H9 (cell line): ENCODE measurements at regions not wholly inside any gene's neighbourhood (a gene's known extent, or its start where the extent isn't known, plus 50 kb on each side); places are given as distances from the start of the nearest gene placed in this dataset.

ENCODE experiments used
- DNase-seq: peaks from one replicate; pipeline ENCODE4 v3.0.0-alpha.2; 2017
- H2AFZ ChIP-seq: one replicate; pipeline ENCODE4 v1.6.1; 2013; ENCODE audit warnings: mild to moderate bottlenecking, low read length, control low read depth, moderate library complexity
- H2AK5ac ChIP-seq: 2 replicates; pipeline ENCODE4 v1.6.1; 2013; ENCODE audit warnings: low read length, control low read depth, mixed read lengths; ENCODE audit not compliant: insufficient read length
- H2BK120ac ChIP-seq: one replicate; pipeline ENCODE4 v1.6.1; 2013; ENCODE audit warnings: low read depth, mild to moderate bottlenecking, low read length, control low read depth, inconsistent platforms; ENCODE audit not compliant: poor library complexity, severe bottlenecking
- H2BK12ac ChIP-seq: 2 replicates; pipeline ENCODE4 v1.6.1; 2013; ENCODE audit warnings: low read length, control low read depth, mixed read lengths, low read depth; ENCODE audit not compliant: insufficient read length
- H2BK15ac ChIP-seq: 2 replicates; pipeline ENCODE4 v1.6.1; 2013; ENCODE audit warnings: low read depth, low read length, control low read depth
- H2BK20ac ChIP-seq: one replicate; pipeline ENCODE4 v1.6.1; 2013; ENCODE audit warnings: low read depth, mild to moderate bottlenecking, low read length, control low read depth, inconsistent platforms; ENCODE audit not compliant: poor library complexity, severe bottlenecking
- H2BK5ac ChIP-seq: 2 replicates; pipeline ENCODE4 v1.6.1; 2013; ENCODE audit warnings: low read length, control low read depth, mixed read lengths; ENCODE audit not compliant: insufficient read length
- H3K14ac ChIP-seq: 2 replicates; pipeline ENCODE4 v1.6.1; 2013; ENCODE audit warnings: low read length, control low read depth; ENCODE audit not compliant: insufficient read depth
- H3K18ac ChIP-seq: 2 replicates; pipeline ENCODE4 v1.6.1; 2013; ENCODE audit warnings: low read depth, mild to moderate bottlenecking, mixed read lengths, low read length, control low read depth; ENCODE audit not compliant: insufficient read length
- H3K23ac ChIP-seq: 2 replicates; pipeline ENCODE4 v1.6.1; 2013; ENCODE audit warnings: low read length, control low read depth, mixed read lengths, low read depth; ENCODE audit not compliant: insufficient read length
- H3K23me2 ChIP-seq: 2 replicates; pipeline ENCODE4 v1.6.1; 2013; ENCODE audit warnings: low read depth, mild to moderate bottlenecking, mixed read lengths, low read length, control low read depth; ENCODE audit not compliant: insufficient read length, poor library complexity, severe bottlenecking
- H3K27ac ChIP-seq: 2 replicates; pipeline ENCODE4 v1.5.1; 2013; ENCODE audit warnings: low read length, control low read depth, mixed read lengths, low read depth; ENCODE audit not compliant: insufficient read length
- H3K27me3 ChIP-seq: 2 replicates; pipeline ENCODE4 v1.6.1; 2013; ENCODE audit warnings: low read length, control low read depth, inconsistent platforms; ENCODE audit not compliant: insufficient read depth
- H3K4ac ChIP-seq: 2 replicates; pipeline ENCODE4 v1.6.1; 2013; ENCODE audit warnings: low read depth, mild to moderate bottlenecking, control low read depth, inconsistent platforms, low read length, moderate library complexity
- H3K4me1 ChIP-seq: 2 replicates; pipeline ENCODE4 v1.6.1; 2013; ENCODE audit warnings: low read length, control low read depth, inconsistent platforms; ENCODE audit not compliant: insufficient read depth
- H3K4me2 ChIP-seq: 2 replicates; pipeline ENCODE4 v1.6.1; 2013; ENCODE audit warnings: low read length, control low read depth, mixed read lengths; ENCODE audit not compliant: insufficient read length, insufficient read depth
- H3K56ac ChIP-seq: 2 replicates; pipeline ENCODE4 v1.6.1; 2013; ENCODE audit warnings: low read depth, mild to moderate bottlenecking, mixed read lengths, low read length, control low read depth; ENCODE audit not compliant: insufficient read length
- H3K79me1 ChIP-seq: 2 replicates; pipeline ENCODE4 v1.6.1; 2013; ENCODE audit warnings: low read depth, mild to moderate bottlenecking, moderate library complexity, low read length, control low read depth, inconsistent platforms; ENCODE audit not compliant: insufficient read depth, poor library complexity, severe bottlenecking
- H3K79me2 ChIP-seq: 2 replicates; pipeline ENCODE4 v1.6.1; 2013; ENCODE audit warnings: low read length, control low read depth, inconsistent platforms; ENCODE audit not compliant: insufficient read depth
- H3K9ac ChIP-seq: 2 replicates; pipeline ENCODE4 v1.6.1; 2013; ENCODE audit warnings: low read length, control low read depth, mixed read lengths; ENCODE audit not compliant: insufficient read length; ENCODE audit errors: extremely low read depth
- H3K9me3 ChIP-seq: one replicate; pipeline ENCODE4 v1.6.1; 2013; ENCODE audit warnings: low read depth, low read length, inconsistent platforms; ENCODE audit not compliant: control insufficient read depth
- H3T11ph ChIP-seq: one replicate; pipeline ENCODE4 v1.6.1; 2013; ENCODE audit warnings: mild to moderate bottlenecking, low read length, control low read depth, inconsistent platforms
- H4K20me1 ChIP-seq: one replicate; pipeline ENCODE4 v1.6.1; 2013; ENCODE audit not compliant: control insufficient read depth, insufficient read length, insufficient read depth
- H4K5ac ChIP-seq: 2 replicates; pipeline ENCODE4 v1.6.1; 2013; ENCODE audit warnings: low read depth, mild to moderate bottlenecking, mixed read lengths, low read length, control low read depth; ENCODE audit not compliant: insufficient read length
- H4K8ac ChIP-seq: replicated peaks from 2 replicates; pipeline ENCODE4 v1.6.1; 2013; ENCODE audit warnings: low read length, control low read depth, mixed read lengths, low read depth; ENCODE audit not compliant: insufficient read length
- H4K91ac ChIP-seq: 2 replicates; pipeline ENCODE4 v1.6.1; 2013; ENCODE audit warnings: low read depth, mild to moderate bottlenecking, moderate library complexity, mixed read lengths, low read length, control low read depth; ENCODE audit not compliant: insufficient read length
- H3K27ac Mint-ChIP-seq, 3 experiments: 2 replicates in 2 of 3; 3 replicates in 1 of 3; pipeline ENCODE4 v1.8.0; 2020 to 2021; ENCODE audit warnings: mixed read lengths in 3 of 3, mild to moderate bottlenecking in 1 of 3, moderate library complexity in 1 of 3
- H3K27me3 Mint-ChIP-seq: 2 replicates; pipeline ENCODE4 v1.8.0; 2021; ENCODE audit warnings: low read depth, mild to moderate bottlenecking, moderate library complexity, mixed read lengths
- H3K36me3 Mint-ChIP-seq, 3 experiments: 2 replicates in 2 of 3; 3 replicates in 1 of 3; pipeline ENCODE4 v1.8.0; 2020 to 2021; ENCODE audit warnings: low read depth in 3 of 3, mixed read lengths in 3 of 3; ENCODE audit not compliant: insufficient read depth in 1 of 3
- H3K4me1 Mint-ChIP-seq, 2 experiments: 2 replicates each; pipeline ENCODE4 v1.8.0; 2020; ENCODE audit warnings: mixed read lengths in 2 of 2
- H3K4me3 Mint-ChIP-seq, 2 experiments: 2 replicates in 1 of 2; 3 replicates in 1 of 2; pipeline ENCODE4 v1.8.0; 2020 to 2021; ENCODE audit warnings: mild to moderate bottlenecking in 2 of 2, mixed read lengths in 2 of 2, moderate library complexity in 1 of 2
- H3K9me3 Mint-ChIP-seq, 2 experiments: 2 replicates in 1 of 2; 3 replicates in 1 of 2; pipeline ENCODE4 v1.8.0; 2020; ENCODE audit warnings: mild to moderate bottlenecking in 2 of 2, mixed read lengths in 2 of 2, moderate library complexity in 1 of 2
- WGBS: extraction: QIAGEN DNeasy Blood & Tissue Kit; methylation state at CpG from one replicate; pipeline ENCODE4 v1.1.7; 2013; ENCODE audit warnings: missing lambda C conversion rate, low lambda C conversion rate, mixed read lengths; ENCODE audit not compliant: insufficient read length; ENCODE audit errors: extremely low coverage; 5-methylcytosine and 5-hydroxymethylcytosine counted together
- TF ChIP-seq, protein P1 (sequence below): fragments of 200-600 bp; sonication (generic); conservative IDR thresholded peaks from 3 replicates; pipeline ENCODE4 v1.8.0; 2021; ENCODE audit warnings: antibody characterized with exemption, mild to moderate bottlenecking

DNA sequence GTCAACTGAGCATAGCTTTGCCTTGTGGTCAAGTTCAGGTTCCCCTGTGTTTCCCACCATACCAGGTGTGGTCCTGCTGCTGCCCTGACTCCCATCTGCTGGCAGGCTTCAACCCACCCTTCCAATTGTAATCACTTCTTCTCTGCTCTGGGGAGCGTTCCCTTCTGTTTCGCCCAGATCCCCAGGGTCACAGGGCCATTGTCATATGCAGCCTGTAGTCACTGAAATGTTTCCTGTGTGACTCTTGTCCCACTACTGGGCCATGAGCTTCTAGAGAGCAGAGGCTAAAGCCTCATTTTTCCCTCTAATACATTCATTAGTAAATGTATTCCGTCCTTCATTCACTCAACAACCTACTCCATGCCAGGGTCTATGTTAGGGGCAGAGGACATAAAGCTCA lies 75.0 kb upstream of the LAPTM4A start:
- H3K4me1 ChIP-seq, result no peaks in the 10 kb centered on the region
- Mint-ChIP-seq H3K9me3 (no peaks in the 10 kb centered on the region), H3K36me3 (no peaks in the 10 kb centered on the region), H3K27ac (no peak overlapping the region), H3K4me1 (peaks cover 0 to 4% of the 10 kb centered on the region in 2 experiments; a peak in 1 of 4 replicates), H3K27me3 (no peaks in the 10 kb centered on the region; the same call in none of the 2 replicates), H3K4me3 (no peak overlapping the region)
- H2AFZ ChIP-seq, result no peak overlapping the region
- H3K9ac ChIP-seq, result no peak overlapping the region
- no peak overlapping the region for H2BK20ac ChIP-seq
- no peak overlapping the region for H3K27ac ChIP-seq
- H4K20me1 ChIP-seq, result no peaks in the 10 kb centered on the region
- no peak overlapping the region for H2BK5ac ChIP-seq
- no peak overlapping the region for H4K91ac ChIP-seq
- H2BK15ac ChIP-seq, result no peak overlapping the region
- no peak for DNase-seq
- H3T11ph ChIP-seq, result no peak overlapping the region
- no CpG with 5 or more reads among the region's 3 CpGs for WGBS
- H3K23me2 ChIP-seq, result no peaks in the 10 kb centered on the region
- H3K4me2 ChIP-seq, result no peak overlapping the region
- no peak overlapping the region for H3K14ac ChIP-seq
- H3K4ac ChIP-seq, result no peak overlapping the region
- TF ChIP-seq, protein P1, sequence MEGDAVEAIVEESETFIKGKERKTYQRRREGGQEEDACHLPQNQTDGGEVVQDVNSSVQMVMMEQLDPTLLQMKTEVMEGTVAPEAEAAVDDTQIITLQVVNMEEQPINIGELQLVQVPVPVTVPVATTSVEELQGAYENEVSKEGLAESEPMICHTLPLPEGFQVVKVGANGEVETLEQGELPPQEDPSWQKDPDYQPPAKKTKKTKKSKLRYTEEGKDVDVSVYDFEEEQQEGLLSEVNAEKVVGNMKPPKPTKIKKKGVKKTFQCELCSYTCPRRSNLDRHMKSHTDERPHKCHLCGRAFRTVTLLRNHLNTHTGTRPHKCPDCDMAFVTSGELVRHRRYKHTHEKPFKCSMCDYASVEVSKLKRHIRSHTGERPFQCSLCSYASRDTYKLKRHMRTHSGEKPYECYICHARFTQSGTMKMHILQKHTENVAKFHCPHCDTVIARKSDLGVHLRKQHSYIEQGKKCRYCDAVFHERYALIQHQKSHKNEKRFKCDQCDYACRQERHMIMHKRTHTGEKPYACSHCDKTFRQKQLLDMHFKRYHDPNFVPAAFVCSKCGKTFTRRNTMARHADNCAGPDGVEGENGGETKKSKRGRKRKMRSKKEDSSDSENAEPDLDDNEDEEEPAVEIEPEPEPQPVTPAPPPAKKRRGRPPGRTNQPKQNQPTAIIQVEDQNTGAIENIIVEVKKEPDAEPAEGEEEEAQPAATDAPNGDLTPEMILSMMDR, result no peak
- H3K79me1 ChIP-seq, result no peaks in the 10 kb centered on the region
- no peak overlapping the region for H3K23ac ChIP-seq
- H2BK12ac ChIP-seq, result no peak overlapping the region
- no peak overlapping the region for H3K18ac ChIP-seq
- no peak overlapping the region for H2AK5ac ChIP-seq
- H4K5ac ChIP-seq, result no peak overlapping the region
- H2BK120ac ChIP-seq, result no peak overlapping the region
- no peaks in the 10 kb centered on the region for H3K9me3 ChIP-seq
- no peak overlapping the region for H4K8ac ChIP-seq
- H3K56ac ChIP-seq, result no peak overlapping the region
- H3K79me2 ChIP-seq, result no peaks in the 10 kb centered on the region
- H3K27me3 ChIP-seq, result no peaks in the 10 kb centered on the region
